Smooth muscle cell (in vitro differentiated cells): ENCODE measurements at regions not wholly inside any gene's neighbourhood (a gene's known extent, or its start where the extent isn't known, plus 50 kb on each side); places are given as distances from the start of the nearest gene placed in this dataset.

ENCODE experiments used
- DNase-seq: peaks from one replicate; lab custom pipeline; 2025; ENCODE audit not compliant: unreplicated experiment; lab: John Stamatoyannopoulos, UW
- H2AFZ ChIP-seq: fragments of 200-600 bp; sonication (generic); 2 replicates; pipeline ENCODE4 v1.6.0; 2016; ENCODE audit warnings: antibody characterized with exemption, low read depth, mild to moderate bottlenecking
- H3F3A ChIP-seq: fragments of 200-600 bp; sonication (generic); 2 replicates; pipeline ENCODE4 v1.6.0; 2017; ENCODE audit warnings: antibody characterized with exemption, low read depth
- H3K27ac ChIP-seq: fragments of 200-600 bp; sonication (generic); 2 replicates; pipeline ENCODE4 v1.5.1; 2016; ENCODE audit warnings: low read depth, mild to moderate bottlenecking
- H3K27me3 ChIP-seq: fragments of 200-600 bp; sonication (generic); 2 replicates; pipeline ENCODE4 v1.6.1; 2016; ENCODE audit warnings: low read depth, mild to moderate bottlenecking
- H3K36me3 ChIP-seq: fragments of 200-600 bp; sonication (generic); 2 replicates; pipeline ENCODE4 v1.5.1; 2016; ENCODE audit warnings: low read depth
- H3K4me1 ChIP-seq: fragments of 200-600 bp; sonication (generic); 2 replicates; pipeline ENCODE4 v1.5.1; 2016; ENCODE audit warnings: low read depth
- H3K4me2 ChIP-seq: fragments of 200-600 bp; sonication (generic); 2 replicates; pipeline ENCODE4 v1.6.0; 2016; ENCODE audit warnings: mild to moderate bottlenecking
- H3K4me3 ChIP-seq: fragments of 200-600 bp; sonication (generic); 2 replicates; pipeline ENCODE4 v1.5.1; 2016; ENCODE audit warnings: mild to moderate bottlenecking
- H3K79me2 ChIP-seq: fragments of 200-600 bp; sonication (generic); 2 replicates; pipeline ENCODE4 v1.6.0; 2016; ENCODE audit warnings: low read depth, mild to moderate bottlenecking
- H3K9ac ChIP-seq: fragments of 200-600 bp; sonication (generic); 2 replicates; pipeline ENCODE4 v1.6.0; 2016; ENCODE audit warnings: low read depth
- H3K9me3 ChIP-seq: fragments of 200-600 bp; sonication (generic); replicated peaks from 2 replicates; pipeline ENCODE4 v1.5.1; 2016; ENCODE audit warnings: low read depth
- H4K20me1 ChIP-seq: fragments of 200-600 bp; sonication (generic); 2 replicates; pipeline ENCODE4 v1.6.0; 2016; ENCODE audit warnings: low read depth
- WGBS: methylation state at CpG from one replicate; pipeline ENCODE4 v1.1.7; 2016; ENCODE audit warnings: low lambda C conversion rate; 5-methylcytosine and 5-hydroxymethylcytosine counted together
- TF ChIP-seq, protein P1 (sequence below): fragments of 200-600 bp; sonication (generic); IDR thresholded peaks from 2 replicates; pipeline ENCODE4 v1.5.1; 2017; ENCODE audit warnings: borderline replicate concordance, mild to moderate bottlenecking, antibody characterized with exemption; ENCODE audit not compliant: insufficient read depth, poor library complexity, severe bottlenecking

DNA sequence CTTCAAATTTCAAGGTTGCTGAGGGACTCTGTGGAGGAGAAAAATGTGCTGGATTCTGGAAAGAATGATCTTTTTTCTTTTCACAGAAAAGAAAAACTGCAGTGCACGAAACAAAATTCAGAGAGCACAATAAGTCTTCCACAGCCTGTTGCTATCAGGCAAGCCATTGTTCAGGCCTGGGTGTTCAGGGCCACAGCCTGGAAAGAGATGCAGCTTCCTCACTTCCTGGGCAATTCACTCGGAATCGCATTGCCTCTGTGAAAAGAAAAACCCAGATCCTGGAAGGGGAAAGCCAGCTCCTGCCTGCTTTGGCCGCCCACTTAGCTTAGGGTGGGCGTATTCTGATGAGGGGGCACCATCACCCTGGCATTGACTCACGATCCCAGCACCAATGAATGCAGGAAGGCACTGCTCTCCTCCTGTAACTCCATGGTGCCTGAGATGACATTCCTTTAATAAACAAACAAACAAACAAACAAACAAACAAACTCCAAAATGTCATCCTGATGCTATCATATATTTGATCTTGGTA, 863.9 kb downstream of the BCL11B start:
- 88% methylated on average over 6 of the region's 6 CpGs for WGBS

DNA sequence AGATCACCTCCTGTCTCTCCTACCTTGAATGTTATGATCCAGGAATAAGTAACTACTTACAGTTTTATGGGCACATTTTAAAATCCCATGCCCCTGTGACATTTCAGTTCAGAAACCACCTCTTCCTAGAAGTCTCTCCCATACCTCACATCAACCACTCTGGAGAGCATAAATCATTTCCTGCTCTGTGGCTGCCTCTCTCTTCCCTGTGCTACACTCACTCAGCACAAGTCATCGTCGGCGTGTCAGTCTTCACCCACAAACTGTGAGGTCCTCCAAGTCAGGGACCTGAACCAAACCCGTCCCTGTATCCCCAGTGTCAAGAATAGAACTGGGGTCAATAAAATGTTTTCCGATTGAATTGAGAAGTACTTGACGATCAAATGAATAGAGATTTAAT, 863.3 kb downstream of the BCL11B start:
- WGBS: 86% methylated on average over 6 of the region's 6 CpGs
- Histone ChIP-seq H3F3A (no peaks in the 10 kb centered on the region), H3K9me3 (no peaks in the 10 kb centered on the region), H3K36me3 (no peaks in the 10 kb centered on the region), H3K4me3 (no peak overlapping the region), H3K9ac (no peak overlapping the region), H3K27me3 (no peaks in the 10 kb centered on the region), H2AFZ (no peak overlapping the region), H4K20me1 (no peaks in the 10 kb centered on the region), H3K4me1 (peaks cover 2% of the 10 kb centered on the region), H3K79me2 (no peaks in the 10 kb centered on the region), H3K4me2 (no peak overlapping the region), H3K27ac (no peak overlapping the region)
- TF ChIP-seq, protein P1, sequence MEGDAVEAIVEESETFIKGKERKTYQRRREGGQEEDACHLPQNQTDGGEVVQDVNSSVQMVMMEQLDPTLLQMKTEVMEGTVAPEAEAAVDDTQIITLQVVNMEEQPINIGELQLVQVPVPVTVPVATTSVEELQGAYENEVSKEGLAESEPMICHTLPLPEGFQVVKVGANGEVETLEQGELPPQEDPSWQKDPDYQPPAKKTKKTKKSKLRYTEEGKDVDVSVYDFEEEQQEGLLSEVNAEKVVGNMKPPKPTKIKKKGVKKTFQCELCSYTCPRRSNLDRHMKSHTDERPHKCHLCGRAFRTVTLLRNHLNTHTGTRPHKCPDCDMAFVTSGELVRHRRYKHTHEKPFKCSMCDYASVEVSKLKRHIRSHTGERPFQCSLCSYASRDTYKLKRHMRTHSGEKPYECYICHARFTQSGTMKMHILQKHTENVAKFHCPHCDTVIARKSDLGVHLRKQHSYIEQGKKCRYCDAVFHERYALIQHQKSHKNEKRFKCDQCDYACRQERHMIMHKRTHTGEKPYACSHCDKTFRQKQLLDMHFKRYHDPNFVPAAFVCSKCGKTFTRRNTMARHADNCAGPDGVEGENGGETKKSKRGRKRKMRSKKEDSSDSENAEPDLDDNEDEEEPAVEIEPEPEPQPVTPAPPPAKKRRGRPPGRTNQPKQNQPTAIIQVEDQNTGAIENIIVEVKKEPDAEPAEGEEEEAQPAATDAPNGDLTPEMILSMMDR: no peak
- no peak for DNase-seq

More for the DNA sequence above, 863.9 kb downstream of the BCL11B start:
- Histone ChIP-seq H3K36me3 (no peaks in the 10 kb centered on the region), H3K4me3 (no peak overlapping the region), H3F3A (no peaks in the 10 kb centered on the region), H2AFZ (no peak overlapping the region), H3K4me1 (peaks cover 2% of the 10 kb centered on the region), H3K9ac (no peak overlapping the region), H3K9me3 (no peaks in the 10 kb centered on the region), H3K27me3 (no peaks in the 10 kb centered on the region), H4K20me1 (no peaks in the 10 kb centered on the region), H3K4me2 (no peak overlapping the region), H3K79me2 (no peaks in the 10 kb centered on the region), H3K27ac (no peak overlapping the region)
- TF ChIP-seq, protein P1: no peak
- DNase-seq: no peak

DNA sequence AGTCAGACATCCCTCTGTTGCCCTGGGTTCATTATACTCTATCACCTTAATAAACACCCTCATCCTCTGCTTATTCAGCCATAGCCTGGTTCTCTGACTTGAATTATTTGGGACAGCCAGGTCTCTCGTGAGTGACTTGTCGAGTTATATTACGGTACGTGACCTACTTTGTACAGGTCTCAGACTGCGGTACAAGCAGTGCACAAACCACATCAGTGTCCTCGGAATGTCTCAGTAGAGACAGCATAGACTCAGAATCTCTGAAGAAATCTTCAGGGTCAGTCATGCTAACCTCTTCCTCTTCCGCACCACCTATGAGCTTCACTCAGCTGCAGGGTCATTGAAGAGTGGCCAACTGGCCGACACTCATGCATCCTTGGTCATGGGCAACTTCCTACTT, 860.8 kb downstream of the BCL11B start:
- no peak overlapping the region for H3K4me2 ChIP-seq
- H3K4me1 ChIP-seq: no peaks in the 10 kb centered on the region
- H3K36me3 ChIP-seq: no peaks in the 10 kb centered on the region
- no peak for DNase-seq
- no peaks in the 10 kb centered on the region for H3K27me3 ChIP-seq
- no peak overlapping the region for H3K27ac ChIP-seq
- no peaks in the 10 kb centered on the region for H3F3A ChIP-seq
- whole genome bisulfite sequencing: 95% methylated on average over 8 of the region's 8 CpGs
- H3K79me2 ChIP-seq: no peaks in the 10 kb centered on the region
- no peak overlapping the region for H3K9ac ChIP-seq
- TF ChIP-seq, protein P1: no peak
- no peaks in the 10 kb centered on the region for H3K9me3 ChIP-seq
- H3K4me3 ChIP-seq: no peak overlapping the region
- H4K20me1 ChIP-seq: no peaks in the 10 kb centered on the region
- H2AFZ ChIP-seq: no peak overlapping the region

DNA sequence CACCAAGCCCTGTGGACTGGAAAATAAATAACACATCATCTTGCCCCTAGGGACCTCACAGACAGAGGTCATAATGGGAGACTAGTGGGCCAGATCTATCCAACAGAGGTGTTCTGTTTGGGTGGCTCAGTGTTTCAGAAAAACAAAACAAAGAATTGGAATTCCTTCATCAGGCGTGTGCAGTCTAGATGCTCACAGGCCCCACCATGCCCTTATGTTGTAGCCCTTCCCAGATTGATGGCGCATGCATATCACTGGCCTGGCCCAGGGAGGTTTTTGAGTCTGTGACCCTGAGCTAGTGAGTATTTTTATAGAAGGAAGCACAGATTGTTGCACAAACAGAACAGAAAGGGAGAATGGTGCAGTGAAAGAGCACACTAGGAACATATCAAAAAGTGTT, 859.6 kb downstream of the BCL11B start:
- H3K4me1 ChIP-seq: no peaks in the 10 kb centered on the region
- no peaks in the 10 kb centered on the region for H3K27me3 ChIP-seq
- no peak overlapping the region for H3K4me3 ChIP-seq
- H3K79me2 ChIP-seq: no peaks in the 10 kb centered on the region
- H3K36me3 ChIP-seq: no peaks in the 10 kb centered on the region
- TF ChIP-seq, protein P1: no peak
- H4K20me1 ChIP-seq: no peaks in the 10 kb centered on the region
- no peak for DNase-seq
- no peak overlapping the region for H3K4me2 ChIP-seq
- H3K9ac ChIP-seq: no peak overlapping the region
- no peaks in the 10 kb centered on the region for H3F3A ChIP-seq
- H2AFZ ChIP-seq: no peak overlapping the region
- 93% methylated on average over 2 of the region's 2 CpGs for WGBS
- H3K27ac ChIP-seq: no peak overlapping the region
- H3K9me3 ChIP-seq: no peaks in the 10 kb centered on the region
